HG03139 (cell line): ENCODE measurements at regions not wholly inside any gene's neighbourhood (a gene's known extent, or its start where the extent isn't known, plus 50 kb on each side); places are given as distances from the start of the nearest gene placed in this dataset.
"Not testable (repeated sequence)": the region's sequence is repeated elsewhere in the genome, so short reads cannot be mapped to it uniquely, and the experiment has no call there.

Experiments used
- ATAC-seq: cut with Tn5 transposase; IDR thresholded peaks from one replicate; pipeline ENCODE4 v1.9.1; 2021; ENCODE audit not compliant: unreplicated experiment

- no peak for ATAC-seq
Measured at GRCh38 chr3:157920822-157921700, 185.2 kb downstream of the SHOX2 start.

- no peak for ATAC-seq
Measured at GRCh38 chr3:157919319-157919887, 186.8 kb downstream of the SHOX2 start.

- no peak for ATAC-seq
Measured at GRCh38 chr3:157918402-157918801, 187.8 kb downstream of the SHOX2 start.

GRCh38 chr3:157916672-157917071 is 189.5 kb downstream of the SHOX2 start:
- no peak for ATAC-seq

- no peak for ATAC-seq
Measured at GRCh38 chr3:157914882-157915281, 191.3 kb downstream of the SHOX2 start.

- no peak for ATAC-seq
Measured at GRCh38 chr3:157913741-157914150, 192.5 kb downstream of the SHOX2 start.

GRCh38 chr3:157912514-157913451 is 193.4 kb downstream of the SHOX2 start:
- ATAC-seq = no peak

- no peak for ATAC-seq
Measured at GRCh38 chr3:157906627-157907026, 199.6 kb downstream of the SHOX2 start.

GRCh38 chr3:157905885-157906284 is 200.3 kb downstream of the SHOX2 start:
- ATAC-seq = no peak

- not testable (repeated sequence) for ATAC-seq
Measured at GRCh38 chr3:157902680-157903079, 203.5 kb downstream of the SHOX2 start.

GRCh38 chr3:157888040-157888439 is 218.2 kb downstream of the SHOX2 start:
- ATAC-seq = no peak

- no peak for ATAC-seq
Measured at GRCh38 chr3:157876556-157876955, 229.7 kb downstream of the SHOX2 start.

- no peak for ATAC-seq
Measured at GRCh38 chr3:157872902-157873301, 233.3 kb downstream of the SHOX2 start.

GRCh38 chr3:157871838-157872460 is 234.3 kb downstream of the SHOX2 start:
- no peak for ATAC-seq

GRCh38 chr3:157871248-157871647 is 235.0 kb downstream of the SHOX2 start:
- no peak for ATAC-seq

- ATAC-seq = no peak
Measured at GRCh38 chr3:157868946-157869345, 237.3 kb downstream of the SHOX2 start.

GRCh38 chr3:157868196-157868595 is 238.0 kb downstream of the SHOX2 start:
- no peak for ATAC-seq

GRCh38 chr3:157865352-157866000 is 240.7 kb downstream of the SHOX2 start:
- peak; percentile 91 for ATAC-seq

GRCh38 chr3:157861076-157861765 is 245.0 kb downstream of the SHOX2 start:
- no peak for ATAC-seq

GRCh38 chr3:157859541-157859940 is 246.7 kb downstream of the SHOX2 start:
- ATAC-seq = no peak
